ENCODE measurements at regions not wholly inside any gene's neighbourhood (a gene's known extent, or its start where the extent isn't known, plus 50 kb on each side); places are given as distances from the start of the nearest gene placed in this dataset.
"Not testable (repeated sequence)": the region's sequence is repeated elsewhere in the genome, so short reads cannot be mapped to it uniquely, and the experiment has no call there.

DNA sequence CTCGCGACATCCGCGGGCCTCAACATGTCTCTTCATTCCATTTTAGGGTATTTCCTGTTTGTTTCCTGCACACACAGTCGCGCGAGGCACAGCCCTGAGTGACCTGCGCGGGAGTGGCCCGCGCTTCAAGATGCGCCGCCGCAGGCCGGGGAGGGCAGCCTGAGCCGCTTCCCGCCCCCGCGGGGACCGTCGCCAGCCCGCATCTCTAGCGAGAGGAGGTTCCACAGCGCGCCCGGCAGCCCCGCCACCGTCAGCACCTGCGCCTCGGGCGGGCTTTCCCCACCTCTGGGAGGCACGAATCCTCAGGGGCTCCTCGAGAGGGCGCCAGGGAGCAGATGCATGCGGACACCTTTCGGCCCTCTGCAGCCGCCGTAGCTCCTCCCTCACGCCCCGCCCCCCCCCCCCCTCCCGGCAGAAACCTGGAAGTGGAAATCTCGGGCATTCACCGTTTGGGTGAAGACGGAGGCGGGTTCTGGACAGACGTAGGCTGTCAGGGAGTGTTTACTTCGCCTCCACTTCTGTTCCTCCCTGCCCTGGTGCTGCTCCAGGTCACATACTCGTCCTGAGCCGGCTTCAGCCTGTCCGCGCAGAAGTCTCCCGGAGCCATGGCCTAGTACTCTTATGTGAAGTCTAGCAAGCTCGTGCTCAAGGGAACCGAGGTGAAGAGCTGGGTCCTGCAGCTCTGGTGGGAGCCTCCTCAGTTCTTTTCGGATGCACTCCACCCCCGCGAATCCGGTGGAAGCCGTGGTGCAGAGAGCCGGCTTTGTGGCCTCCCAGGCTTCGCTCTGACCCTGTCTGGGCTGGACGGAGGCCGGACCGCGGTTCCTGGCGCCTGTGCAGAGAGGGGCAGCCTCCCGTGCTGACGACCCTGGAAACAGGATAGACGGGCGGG, 880.5 kb upstream of the DEFB115 start:
- peak overlapping the region; percentile 81 to 86 for H3K27ac ChIP-seq
- ATAC-seq (replicated peaks in 6 of 8): peak; percentile 95 to 99 (median 98)
- H3K4me3 ChIP-seq: peak overlapping the region; percentile 77 to 94 (median 88)
- 0 to 44% (median 15%) methylated on average over 4 to 16 of the region's 70 CpGs; no CpG with 5 or more reads in 5 of the 10 experiments for WGBS, 10 experiments
- in situ Hi-C loops (cut with MboI; ENCODE audit: low pct_unique_long_range_greater_than_20kb in 2 of 9, low sequenced_read_pairs in 9 of 9, unreplicated experiment in 9 of 9): no loop called here
- peaks cover 0 to 4% of the 10 kb centered on the region in 2 donors for H3K4me1 ChIP-seq (replicated peaks in 1 of 2)

DNA sequence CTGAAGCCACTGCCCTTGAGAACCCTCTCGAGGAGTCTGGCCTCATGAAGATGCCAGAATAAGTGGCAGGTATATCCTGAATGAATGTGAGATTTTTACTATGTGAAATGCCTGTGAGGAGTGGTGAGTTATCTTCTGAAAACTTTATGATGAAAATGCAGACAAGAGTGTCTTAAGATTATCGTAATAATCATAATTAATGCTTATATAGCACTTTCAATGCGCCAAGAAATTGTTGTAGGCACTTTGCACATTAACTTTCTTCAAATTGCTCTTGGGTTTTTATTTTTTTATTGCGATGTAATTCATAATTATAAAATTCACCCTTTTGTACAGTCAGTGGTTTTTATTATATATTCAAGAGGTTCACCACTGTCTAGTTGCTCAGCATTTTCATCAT, 879.1 kb upstream of the DEFB115 start:
- ATAC-seq (replicated peaks in 6 of 8); H3K27ac ChIP-seq; in situ Hi-C loops (cut with MboI; ENCODE audit: low pct_unique_long_range_greater_than_20kb in 2 of 9, low sequenced_read_pairs in 9 of 9, unreplicated experiment in 9 of 9); H3K4me1 ChIP-seq (replicated peaks in 1 of 2): not testable (repeated sequence)
- H3K4me3 ChIP-seq: peak overlapping the region in 4 of 5 donors; percentile 77 to 94 (median 86)
- 60 to 100% (median 100%) methylated on average over 1 to 2 of the region's 4 CpGs; no CpG with 5 or more reads in 2 of the 10 experiments for WGBS, 10 experiments

DNA sequence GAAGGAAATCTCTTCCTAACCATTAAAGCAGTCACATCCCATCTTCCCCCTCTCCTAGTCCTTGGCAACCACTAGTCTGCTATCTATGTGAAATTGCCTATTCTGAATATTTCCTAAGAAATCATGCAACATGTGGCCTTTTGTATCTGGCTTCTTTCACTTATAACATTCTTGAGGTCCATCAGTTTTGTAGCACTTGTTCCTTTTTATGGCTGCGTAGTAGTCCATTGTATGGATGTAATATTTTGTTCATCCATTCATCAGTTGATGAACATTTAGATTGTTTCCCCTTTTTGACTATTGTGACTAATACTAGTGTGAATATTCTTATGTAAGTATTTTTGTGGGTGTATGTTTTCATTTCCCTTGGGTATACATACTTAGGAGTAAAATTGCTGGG, 878.7 kb upstream of the DEFB115 start:
- ATAC-seq (replicated peaks in 6 of 8); H3K27ac ChIP-seq; in situ Hi-C loops (cut with MboI; ENCODE audit: low pct_unique_long_range_greater_than_20kb in 2 of 9, low sequenced_read_pairs in 9 of 9, unreplicated experiment in 9 of 9); H3K4me1 ChIP-seq (replicated peaks in 1 of 2): not testable (repeated sequence)
- H3K4me3 ChIP-seq: peak overlapping the region in 1 of 5 donors; percentile 88
- WGBS, 10 experiments: 80 to 86% methylated on average over 1 of the region's 1 CpG; no CpG with 5 or more reads in 8 of the 10 experiments

DNA sequence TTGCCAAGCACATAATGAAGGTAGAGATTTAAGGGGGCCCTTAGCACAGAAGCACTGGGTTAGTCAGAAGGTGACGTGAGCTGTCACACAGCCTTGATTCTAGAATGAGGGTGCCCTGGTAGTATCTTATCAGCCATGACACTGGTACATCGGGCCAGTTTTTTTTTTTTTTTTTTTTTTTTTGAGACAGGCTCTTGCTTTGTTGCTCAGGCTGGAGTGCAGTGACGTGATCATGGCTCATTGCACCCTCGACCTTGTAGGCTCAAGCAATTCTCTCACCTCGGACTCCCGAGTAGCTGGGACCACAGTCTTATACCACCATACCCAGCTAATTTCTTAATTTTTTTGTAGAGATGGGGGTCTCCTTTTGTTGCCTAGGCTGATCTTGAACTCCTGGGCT, 872.6 kb upstream of the DEFB115 start:
- H3K27ac ChIP-seq; in situ Hi-C loops (cut with MboI; ENCODE audit: low pct_unique_long_range_greater_than_20kb in 2 of 9, low sequenced_read_pairs in 9 of 9, unreplicated experiment in 9 of 9); ATAC-seq (replicated peaks in 6 of 8); H3K4me3 ChIP-seq; H3K4me1 ChIP-seq (replicated peaks in 1 of 2): not testable (repeated sequence)
- WGBS, 10 experiments: 0 to 100% (median 72%) methylated on average over 1 to 3 of the region's 6 CpGs; no CpG with 5 or more reads in 6 of the 10 experiments

DNA sequence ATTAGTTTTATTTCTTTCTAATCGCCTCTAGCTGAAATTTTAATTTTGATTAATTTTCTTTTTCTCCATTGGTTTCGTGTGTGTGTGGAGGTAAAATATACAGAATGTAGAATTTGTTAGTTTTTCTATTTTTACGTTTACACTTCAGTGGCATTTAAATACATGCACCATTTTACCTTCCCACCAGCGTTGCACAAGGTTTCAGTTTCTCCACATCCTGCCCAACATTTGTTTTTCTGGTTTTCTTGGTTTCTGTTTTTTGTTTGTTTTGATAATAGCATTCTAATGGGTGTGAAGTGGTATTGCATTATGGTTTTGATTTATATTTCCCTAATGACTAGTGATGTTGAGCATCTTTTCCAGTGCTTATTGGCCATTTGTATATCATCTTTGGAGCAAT, 871.4 kb upstream of the DEFB115 start:
- H3K4me1 ChIP-seq (replicated peaks in 1 of 2); in situ Hi-C loops (cut with MboI; ENCODE audit: low pct_unique_long_range_greater_than_20kb in 2 of 9, low sequenced_read_pairs in 9 of 9, unreplicated experiment in 9 of 9); H3K4me3 ChIP-seq; H3K27ac ChIP-seq; ATAC-seq (replicated peaks in 6 of 8): not testable (repeated sequence)
- WGBS, 10 experiments: 12 to 100% (median 89%) methylated on average over 2 to 4 of the region's 4 CpGs; no CpG with 5 or more reads in 1 of the 10 experiments

DNA sequence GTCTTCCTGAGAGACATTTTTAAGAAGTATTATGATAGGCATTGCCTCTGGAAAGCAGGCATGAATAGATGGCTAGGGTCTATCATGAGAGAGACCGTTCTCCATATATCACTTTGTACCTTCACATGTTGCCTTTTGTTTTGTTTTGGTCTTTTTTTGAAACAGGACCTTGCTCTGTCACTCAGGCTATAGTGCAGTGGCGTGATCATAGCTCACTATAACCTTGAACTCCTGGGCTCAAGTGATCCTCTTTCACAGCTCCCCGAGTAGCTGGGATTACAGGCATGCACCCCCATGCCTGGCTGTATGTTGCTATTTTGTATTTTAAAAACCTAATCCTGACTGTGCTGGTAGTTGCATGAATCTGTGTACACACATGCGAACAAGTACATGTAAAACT, 869.6 kb upstream of the DEFB115 start:
- not testable (repeated sequence) for ATAC-seq (replicated peaks in 6 of 8)

DNA sequence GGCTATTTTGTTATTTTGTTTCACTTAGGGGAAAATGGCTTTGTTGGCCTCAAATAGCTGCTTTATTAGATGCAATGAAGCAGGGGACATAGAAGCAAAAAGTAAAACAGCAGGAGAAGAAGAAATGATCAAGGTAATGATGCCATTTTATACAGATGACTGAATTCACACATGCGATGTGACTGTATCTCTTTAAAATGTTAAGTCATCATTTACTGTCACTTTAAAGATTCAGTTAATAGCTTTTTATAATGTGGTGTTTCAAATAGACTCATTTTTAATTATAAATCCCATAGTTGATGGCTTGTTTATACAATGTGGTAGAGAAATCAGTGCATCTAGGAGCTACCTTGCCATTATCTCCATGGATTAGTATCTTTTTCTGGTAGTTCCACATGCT, 863.9 kb upstream of the DEFB115 start:
- in situ Hi-C loops (cut with MboI; ENCODE audit: low pct_unique_long_range_greater_than_20kb in 2 of 9, low sequenced_read_pairs in 9 of 9, unreplicated experiment in 9 of 9); H3K4me3 ChIP-seq; H3K27ac ChIP-seq; ATAC-seq (replicated peaks in 6 of 8); H3K4me1 ChIP-seq (replicated peaks in 1 of 2): not testable (repeated sequence)
- WGBS, 10 experiments: 67 to 100% (median 100%) methylated on average over 1 of the region's 1 CpG; no CpG with 5 or more reads in 5 of the 10 experiments

More for the DNA sequence above, 869.6 kb upstream of the DEFB115 start:
- H3K4me1 ChIP-seq (replicated peaks in 1 of 2); H3K4me3 ChIP-seq; in situ Hi-C loops (cut with MboI; ENCODE audit: low pct_unique_long_range_greater_than_20kb in 2 of 9, low sequenced_read_pairs in 9 of 9, unreplicated experiment in 9 of 9); H3K27ac ChIP-seq: not testable (repeated sequence)
- WGBS, 10 experiments: 0 to 100% (median 100%) methylated on average over 1 to 3 of the region's 4 CpGs; no CpG with 5 or more reads in 4 of the 10 experiments

DNA sequence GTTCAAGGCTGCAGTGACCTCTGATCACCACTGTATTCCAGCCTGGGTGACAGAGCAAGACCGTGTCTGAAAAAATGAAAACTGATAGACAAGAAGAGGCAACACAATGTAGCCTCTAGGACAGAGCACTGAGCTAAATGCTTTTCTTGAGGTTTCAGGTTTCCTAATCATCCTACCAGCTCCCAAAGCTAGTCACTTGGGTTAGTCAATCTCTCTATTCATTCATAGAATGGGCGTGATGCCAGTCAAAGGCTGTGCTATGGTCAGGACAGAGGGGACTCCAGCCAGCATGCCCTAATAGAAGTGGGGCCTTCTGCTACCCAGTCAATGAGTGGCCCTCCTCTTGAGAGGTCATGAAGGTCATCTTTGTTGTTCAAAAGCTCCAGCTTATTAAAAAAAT, 860.4 kb upstream of the DEFB115 start:
- in situ Hi-C loops (cut with MboI; ENCODE audit: low pct_unique_long_range_greater_than_20kb in 2 of 9, low sequenced_read_pairs in 9 of 9, unreplicated experiment in 9 of 9); H3K27ac ChIP-seq; H3K4me3 ChIP-seq; ATAC-seq (replicated peaks in 6 of 8); H3K4me1 ChIP-seq (replicated peaks in 1 of 2): not testable (repeated sequence)
- 10 to 100% (median 100%) methylated on average over 1 to 2 of the region's 2 CpGs; no CpG with 5 or more reads in 4 of the 10 experiments for WGBS, 10 experiments

DNA sequence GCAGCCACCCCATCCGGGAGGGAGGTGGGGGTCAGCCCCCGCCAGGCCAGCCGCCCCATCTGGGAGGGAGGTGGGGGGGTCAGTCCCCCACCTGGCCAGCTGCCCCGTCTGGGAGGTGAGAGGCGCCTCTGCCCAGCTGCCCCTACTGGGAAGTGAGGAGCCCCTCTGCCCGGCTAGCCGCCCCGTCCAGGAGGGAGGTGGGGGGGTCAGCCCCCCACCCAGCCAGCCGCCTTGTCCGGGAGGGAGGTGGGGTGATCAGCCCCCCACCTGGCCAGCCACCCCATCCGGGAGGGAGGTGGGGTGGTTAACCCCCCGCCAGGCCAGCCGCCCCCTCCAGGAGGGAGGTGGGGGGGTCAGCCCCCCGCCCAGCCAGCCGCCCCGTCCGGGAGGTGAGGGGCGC, 852.4 kb upstream of the DEFB115 start:
- WGBS, 10 experiments: no CpG with 5 or more reads among the region's 18 CpGs
- H3K4me1 ChIP-seq (replicated peaks in 1 of 2); in situ Hi-C loops (cut with MboI; ENCODE audit: low pct_unique_long_range_greater_than_20kb in 2 of 9, low sequenced_read_pairs in 9 of 9, unreplicated experiment in 9 of 9); ATAC-seq (replicated peaks in 6 of 8); H3K27ac ChIP-seq; H3K4me3 ChIP-seq: not testable (repeated sequence)

DNA sequence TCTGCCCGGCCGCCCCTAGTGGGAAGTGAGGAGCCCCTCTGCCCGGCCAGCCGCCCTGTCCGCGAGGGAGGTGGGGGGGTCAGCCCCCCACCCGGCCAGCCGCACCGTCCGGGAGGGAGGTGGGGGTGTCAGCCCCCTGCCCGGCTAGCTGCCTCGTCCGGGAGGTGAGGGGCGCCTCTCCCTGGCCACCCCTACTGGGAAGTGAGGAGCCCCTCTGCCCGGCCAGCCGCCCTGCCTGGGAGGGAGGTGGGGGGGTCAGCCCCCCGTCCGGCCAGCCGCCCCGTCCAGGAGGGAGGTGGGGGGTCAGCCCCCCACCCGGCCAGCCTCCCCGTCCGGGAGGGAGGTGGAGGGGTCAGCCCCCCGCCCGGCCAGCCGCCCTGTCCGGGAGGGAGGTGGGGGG, 851.9 kb upstream of the DEFB115 start:
- H3K27ac ChIP-seq; H3K4me3 ChIP-seq; H3K4me1 ChIP-seq (replicated peaks in 1 of 2); ATAC-seq (replicated peaks in 6 of 8); in situ Hi-C loops (cut with MboI; ENCODE audit: low pct_unique_long_range_greater_than_20kb in 2 of 9, low sequenced_read_pairs in 9 of 9, unreplicated experiment in 9 of 9): not testable (repeated sequence)
- WGBS, 10 experiments: no CpG with 5 or more reads among the region's 27 CpGs

DNA sequence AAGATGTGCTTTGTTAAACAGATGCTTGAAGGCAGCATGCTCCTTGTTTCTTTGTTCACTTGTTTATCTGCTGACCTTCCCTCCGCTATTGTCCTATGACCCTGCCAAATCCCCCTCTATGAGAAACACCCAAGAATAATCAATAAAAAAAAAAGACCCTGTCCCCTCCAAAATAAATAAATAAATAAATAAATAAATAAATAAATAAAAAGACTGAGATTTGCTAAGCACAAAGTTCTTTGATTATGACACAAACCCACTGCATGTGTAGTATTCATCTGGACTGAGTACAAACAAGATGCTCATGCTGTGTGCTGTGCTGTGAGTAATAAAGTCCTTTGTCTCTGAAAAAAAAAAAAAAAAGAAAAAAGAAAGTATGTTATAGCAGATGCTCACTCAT, 851.1 kb upstream of the DEFB115 start:
- in situ Hi-C loops (cut with MboI; ENCODE audit: low pct_unique_long_range_greater_than_20kb in 2 of 9, low sequenced_read_pairs in 9 of 9, unreplicated experiment in 9 of 9); ATAC-seq (replicated peaks in 6 of 8); H3K4me1 ChIP-seq (replicated peaks in 1 of 2); H3K4me3 ChIP-seq; H3K27ac ChIP-seq: not testable (repeated sequence)
- WGBS, 10 experiments: 0% methylated on average over 1 of the region's 1 CpG; no CpG with 5 or more reads in 9 of the 10 experiments

DNA sequence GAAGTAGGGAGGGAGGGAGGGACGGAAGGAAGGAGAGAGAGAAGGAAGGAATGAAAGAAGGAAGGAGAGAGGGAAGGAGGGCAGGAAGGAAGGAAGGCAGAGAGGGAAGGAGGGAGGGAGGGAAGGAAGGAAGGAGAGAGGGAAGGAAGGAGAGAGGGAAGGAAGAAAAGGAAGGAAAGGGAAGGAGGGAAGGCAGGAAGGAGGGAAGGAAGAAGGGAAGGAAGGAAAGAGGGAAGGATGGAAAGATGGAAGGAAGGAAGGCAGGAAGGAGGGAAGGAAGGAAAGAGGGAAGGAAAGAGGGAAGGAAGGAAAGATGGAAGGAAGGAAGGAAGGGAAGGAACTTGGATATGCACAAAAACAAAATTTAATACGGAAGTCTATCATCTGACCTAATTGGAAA, 844.5 kb upstream of the DEFB115 start:
- in situ Hi-C loops (cut with MboI; ENCODE audit: low pct_unique_long_range_greater_than_20kb in 2 of 9, low sequenced_read_pairs in 9 of 9, unreplicated experiment in 9 of 9): no loop called here
- ATAC-seq (replicated peaks in 6 of 8): no peak
- Histone ChIP-seq H3K4me1 (replicated peaks in 1 of 2) (no peaks in the 10 kb centered on the region), H3K4me3 (no peak overlapping the region), H3K27ac (no peak overlapping the region)
- 4 to 100% (median 90%) methylated on average over 1 to 2 of the region's 2 CpGs; no CpG with 5 or more reads in 1 of the 10 experiments for WGBS, 10 experiments

DNA sequence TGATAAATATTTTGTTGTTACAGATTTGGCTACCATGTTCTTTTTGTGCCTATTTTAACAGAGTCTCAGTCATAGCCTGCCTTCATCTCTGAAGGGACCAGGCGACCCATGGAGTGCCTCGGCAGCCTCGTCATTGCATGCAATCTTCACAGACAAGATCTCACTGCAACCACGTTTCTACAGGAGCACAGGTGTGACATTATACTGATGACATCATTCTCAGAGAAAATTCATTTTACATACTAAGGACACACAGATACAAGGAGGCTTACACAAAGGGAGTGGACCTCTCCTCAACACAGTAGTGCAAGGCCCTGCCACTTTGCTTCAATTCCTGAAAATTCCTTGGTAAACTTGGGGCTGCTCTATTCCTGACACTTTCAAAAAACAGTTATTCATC, 840.1 kb upstream of the DEFB115 start:
- in situ Hi-C loops (cut with MboI; ENCODE audit: low pct_unique_long_range_greater_than_20kb in 2 of 9, low sequenced_read_pairs in 9 of 9, unreplicated experiment in 9 of 9); H3K4me3 ChIP-seq; H3K27ac ChIP-seq; H3K4me1 ChIP-seq (replicated peaks in 1 of 2); ATAC-seq (replicated peaks in 6 of 8): not testable (repeated sequence)
- 0 to 100% methylated on average over 1 of the region's 4 CpGs; no CpG with 5 or more reads in 8 of the 10 experiments for WGBS, 10 experiments
